Right lobe of liver (tissue), 6 donors: ENCODE measurements at regions not wholly inside any gene's neighbourhood (a gene's known extent, or its start where the extent isn't known, plus 50 kb on each side); places are given as distances from the start of the nearest gene placed in this dataset.
A peak's percentile ranks its signal among the peaks of the same experiment; 100 is the strongest.

Experiments
- ATAC-seq, 4 donors: fragments of 200-7000 bp; cut with Tn5 transposase; one replicate each; pipeline ENCODE4 v1.9.1; 2020; ENCODE audit warnings: mild to moderate bottlenecking in 4 of 4, moderate library complexity in 4 of 4
- DNase-seq, 3 donors: peaks; one replicate each; pipeline ENCODE4 v3.0.0-alpha.2; 2020
- H3K27ac ChIP-seq, 3 donors: fragments of 200-600 bp; one replicate each; pipeline ENCODE4 v1.8.0; 2022
- H3K27me3 ChIP-seq, 2 donors: fragments of 200-600 bp; one replicate each; pipeline ENCODE4 v1.8.0; 2022
- H3K36me3 ChIP-seq, 4 donors: fragments of 200-600 bp; sonication (generic) in 1 of 4; one replicate each; pipeline versions ENCODE4 v1.5.1 to v1.8.0; 2017 to 2022; ENCODE audit warnings: control low read depth in 1 of 4
- H3K4me1 ChIP-seq, 4 donors: fragments of 200-600 bp; sonication (generic) in 1 of 4; one replicate each; pipeline versions ENCODE4 v1.5.1 to v1.8.0; 2017 to 2022; ENCODE audit warnings: control low read depth in 1 of 4
- H3K4me3 ChIP-seq, 3 donors: fragments of 200-600 bp; one replicate each; pipeline ENCODE4 v1.8.0; 2022
- H3K9me3 ChIP-seq, 4 donors: fragments of 200-600 bp; sonication (generic) in 1 of 4; one replicate each; pipeline versions ENCODE4 v1.5.1 to v1.8.0; 2017 to 2022; ENCODE audit warnings: control low read depth in 1 of 4
- CTCF ChIP-seq, 4 donors: fragments of 200-600 bp in 3 of 4; fragments of 450-650 bp in 1 of 4; IDR thresholded peaks; one replicate each; pipeline versions ENCODE4 v1.5.1 to v1.8.0; 2016 to 2022; ENCODE audit warnings: antibody characterized with exemption in 4 of 4, mild to moderate bottlenecking in 2 of 4
- POLR2A ChIP-seq: fragments of 450-650 bp; IDR thresholded peaks from one replicate; pipeline ENCODE4 v1.6.1; 2017; ENCODE audit warnings: antibody characterized with exemption, mild to moderate bottlenecking
- WGBS: methylation state at CpG from one replicate; pipeline ENCODE4 v1.1.6; 2018; ENCODE audit warnings: low coverage, low lambda C conversion rate; ENCODE audit not compliant: insufficient coverage; ENCODE audit errors: missing lambda C conversion rate; 5-methylcytosine and 5-hydroxymethylcytosine counted together
- intact Hi-C, 2 donors: fragments of 100-400 bp; cut with DNase I; formaldehyde crosslinking; loops; one replicate each; pipeline versions ENCODE4 v1.11.2 to v1.14.1; 2022
- donor health status: DM: no; HTN: yes; CAD: no.
- donor health status: DM: no; HTN: no; CAD: no.
- donor health status: DM: no; HTN: no; CAD: no.
- donor health status: DM: no; HTN: yes; CAD: no.
- donor health status: DM: no; HTN: yes; CAD: no.

- no peaks in the 10 kb centered on the region for H3K36me3 ChIP-seq
- H3K27me3 ChIP-seq: no peaks in the 10 kb centered on the region
- ATAC-seq (no peak), DNase-seq (no peak)
- H3K9me3 ChIP-seq: no peaks in the 10 kb centered on the region
- TF ChIP-seq CTCF (IDR thresholded peaks at IDR 0.05) (no peak), POLR2A (no peak)
- no peak overlapping the region for H3K4me3 ChIP-seq
- WGBS: 33% methylated on average over 5 of the region's 5 CpGs
- no peak overlapping the region for H3K27ac ChIP-seq
- no peaks in the 10 kb centered on the region for H3K4me1 ChIP-seq
- intact Hi-C loops: no loop called here
These were observed 456.8 kb downstream of the TRIML1 start for GRCh38 chr4:188596021-188596420.

GRCh38 chr4:188603646-188604045 is 464.4 kb downstream of the TRIML1 start:
- ATAC-seq (no peak), DNase-seq (no peak)
- H3K27ac ChIP-seq: no peak overlapping the region
- no peak overlapping the region for H3K4me3 ChIP-seq
- no peaks in the 10 kb centered on the region for H3K9me3 ChIP-seq
- intact Hi-C loops: no loop called here
- H3K4me1 ChIP-seq: no peaks in the 10 kb centered on the region
- no peaks in the 10 kb centered on the region for H3K27me3 ChIP-seq
- H3K36me3 ChIP-seq: no peaks in the 10 kb centered on the region
- TF ChIP-seq POLR2A (no peak), CTCF (IDR thresholded peaks at IDR 0.05) (no peak)
- WGBS: 60% methylated on average over 4 of the region's 4 CpGs

- intact Hi-C loops: no loop called here
- 41% methylated on average over 4 of the region's 4 CpGs for WGBS
- TF ChIP-seq POLR2A (no peak), CTCF (IDR thresholded peaks at IDR 0.05) (no peak)
These were observed 467.4 kb downstream of the TRIML1 start for GRCh38 chr4:188606635-188607034.

GRCh38 chr4:188611143-188611542 is 471.9 kb downstream of the TRIML1 start:
- ATAC-seq (peak; percentile 75 to 99 (median 90)), DNase-seq (peak in 2 of 3 donors; percentile 22 to 68)
- H3K9me3 ChIP-seq: no peaks in the 10 kb centered on the region
- no peaks in the 10 kb centered on the region for H3K4me1 ChIP-seq
- WGBS: 25% methylated on average over 3 of the region's 3 CpGs
- intact Hi-C loops: no loop called here
- H3K4me3 ChIP-seq: no peak overlapping the region
- no peak for TF ChIP-seq POLR2A
- TF ChIP-seq CTCF (IDR thresholded peaks at IDR 0.05): no peak
- no peak overlapping the region for H3K27ac ChIP-seq
- H3K36me3 ChIP-seq: no peaks in the 10 kb centered on the region
- H3K27me3 ChIP-seq: no peaks in the 10 kb centered on the region

More at GRCh38 chr4:188606635-188607034, 467.4 kb downstream of the TRIML1 start:
- no peaks in the 10 kb centered on the region for H3K27me3 ChIP-seq
- H3K4me1 ChIP-seq: no peaks in the 10 kb centered on the region
- no peaks in the 10 kb centered on the region for H3K36me3 ChIP-seq
- no peak for DNase-seq
- H3K27ac ChIP-seq: no peak overlapping the region
- no peak overlapping the region for H3K4me3 ChIP-seq
- no peak for ATAC-seq
- H3K9me3 ChIP-seq: no peaks in the 10 kb centered on the region

- intact Hi-C loops: no loop called here
- H3K27ac ChIP-seq: no peak overlapping the region
- no peak overlapping the region for H3K4me3 ChIP-seq
- no peak for TF ChIP-seq CTCF (IDR thresholded peaks at IDR 0.05)
- TF ChIP-seq POLR2A: no peak
- no peaks in the 10 kb centered on the region for H3K4me1 ChIP-seq
- no peaks in the 10 kb centered on the region for H3K36me3 ChIP-seq
- ATAC-seq (no peak), DNase-seq (no peak)
- no peaks in the 10 kb centered on the region for H3K27me3 ChIP-seq
- 29% methylated on average over 2 of the region's 2 CpGs for WGBS
- no peaks in the 10 kb centered on the region for H3K9me3 ChIP-seq
These were observed 473.4 kb downstream of the TRIML1 start for GRCh38 chr4:188612659-188613058.
